ENCODE measurements at regions not wholly inside any gene's neighbourhood (a gene's known extent, or its start where the extent isn't known, plus 50 kb on each side); places are given as distances from the start of the nearest gene placed in this dataset.
A peak's percentile ranks its signal among the peaks of the same experiment; 100 is the strongest.

DNA sequence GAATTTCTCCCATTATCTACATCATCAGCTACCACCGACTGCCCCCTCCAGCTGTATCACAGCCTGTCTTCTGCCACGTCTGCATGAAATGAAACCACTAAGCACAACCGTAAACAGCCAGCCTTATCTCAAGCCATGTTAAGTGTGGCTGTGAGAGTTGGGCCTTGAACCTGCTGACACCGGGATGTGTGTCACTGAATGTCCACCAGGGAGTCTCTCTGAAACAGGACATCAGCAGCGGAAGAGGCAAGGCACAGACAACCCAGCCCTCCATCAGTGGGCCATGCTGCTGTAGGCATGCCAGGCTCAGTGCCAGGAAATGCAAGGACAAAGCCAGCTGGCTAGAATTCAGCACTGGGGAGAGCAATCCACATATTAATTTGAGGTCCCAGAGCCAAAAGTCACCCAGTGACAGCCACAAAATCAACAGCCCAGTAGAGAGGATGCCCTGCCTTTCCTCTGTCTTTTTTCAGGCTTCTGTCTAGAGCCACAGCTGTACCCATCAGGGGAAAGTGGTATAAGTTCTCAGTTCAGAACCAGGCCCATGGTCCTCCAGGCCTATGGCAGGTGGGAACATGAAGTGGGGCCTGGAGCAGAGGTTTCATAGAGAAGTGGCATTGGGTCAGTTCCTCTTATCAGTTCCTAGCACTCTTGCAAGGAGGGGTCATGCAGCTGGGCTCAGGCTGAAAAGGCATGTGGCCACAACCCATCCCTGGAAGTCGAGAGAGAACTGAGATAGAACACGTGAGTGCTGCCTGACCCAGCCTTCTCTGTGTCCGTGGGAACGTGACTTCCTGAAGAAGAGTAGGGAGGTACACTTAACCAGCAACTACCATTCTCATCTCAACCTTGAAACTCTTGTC is 199.4 kb downstream of the ESM1 start:
- Mint-ChIP-seq H3K4me3 (no peak overlapping the region), H3K9me3 (peaks cover 18% of the 10 kb centered on the region), H3K27ac (no peak overlapping the region), H3K36me3 (ENCODE audit: low read depth) (no peaks in the 10 kb centered on the region; the same call in 2 of the 3 replicates), H3K4me1 (no peaks in the 10 kb centered on the region), H3K27me3 (ENCODE audit: insufficient read depth, low read depth, poor library complexity) (no peaks in the 10 kb centered on the region)
- Histone ChIP-seq H2AFZ (no peak overlapping the region), H3K79me2 (replicated peaks; ENCODE audit: insufficient read depth) (no peaks in the 10 kb centered on the region), H3K27me3 (ENCODE audit: insufficient read depth) (no peaks in the 10 kb centered on the region), H3K27ac (ENCODE audit: low read depth) (no peak overlapping the region), H3K9me2 (ENCODE audit: insufficient read depth) (no peaks in the 10 kb centered on the region; the same call in 1 of the 2 replicates), H3F3A (replicated peaks; ENCODE audit: low read depth) (no peaks in the 10 kb centered on the region), H4K20me1 (replicated peaks; ENCODE audit: insufficient read depth) (no peaks in the 10 kb centered on the region), H3K4me1 (ENCODE audit: insufficient read depth) (no peaks in the 10 kb centered on the region), H3K4me2 (no peak overlapping the region), H3K4me3 (no peak overlapping the region), H3K36me3 (ENCODE audit: insufficient read depth) (no peaks in the 10 kb centered on the region)
- TF ChIP-seq STAT1 (IDR thresholded peaks at IDR 0.05; ENCODE audit: unreplicated experiment) (no peak), NANOG (IDR thresholded peaks at IDR 0.05; ENCODE audit: borderline replicate concordance) (no peak), JUNB (IDR thresholded peaks at IDR 0.05; ENCODE audit: unreplicated experiment) (no peak), CREB1 (CRISPR knock-in tag; IDR thresholded peaks at IDR 0.05; ENCODE audit: low read depth) (no peak), EZH2phosphoT487 (IDR thresholded peaks at IDR 0.05; ENCODE audit: unreplicated experiment) (no peak), POLR2AphosphoS5 (IDR thresholded peaks at IDR 0.05; ENCODE audit: low read depth) (no peak)
- TF ChIP-seq, protein P1, sequence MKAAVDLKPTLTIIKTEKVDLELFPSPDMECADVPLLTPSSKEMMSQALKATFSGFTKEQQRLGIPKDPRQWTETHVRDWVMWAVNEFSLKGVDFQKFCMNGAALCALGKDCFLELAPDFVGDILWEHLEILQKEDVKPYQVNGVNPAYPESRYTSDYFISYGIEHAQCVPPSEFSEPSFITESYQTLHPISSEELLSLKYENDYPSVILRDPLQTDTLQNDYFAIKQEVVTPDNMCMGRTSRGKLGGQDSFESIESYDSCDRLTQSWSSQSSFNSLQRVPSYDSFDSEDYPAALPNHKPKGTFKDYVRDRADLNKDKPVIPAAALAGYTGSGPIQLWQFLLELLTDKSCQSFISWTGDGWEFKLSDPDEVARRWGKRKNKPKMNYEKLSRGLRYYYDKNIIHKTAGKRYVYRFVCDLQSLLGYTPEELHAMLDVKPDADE (IDR thresholded peaks at IDR 0.05) = no peak
- TF ChIP-seq, protein P2, sequence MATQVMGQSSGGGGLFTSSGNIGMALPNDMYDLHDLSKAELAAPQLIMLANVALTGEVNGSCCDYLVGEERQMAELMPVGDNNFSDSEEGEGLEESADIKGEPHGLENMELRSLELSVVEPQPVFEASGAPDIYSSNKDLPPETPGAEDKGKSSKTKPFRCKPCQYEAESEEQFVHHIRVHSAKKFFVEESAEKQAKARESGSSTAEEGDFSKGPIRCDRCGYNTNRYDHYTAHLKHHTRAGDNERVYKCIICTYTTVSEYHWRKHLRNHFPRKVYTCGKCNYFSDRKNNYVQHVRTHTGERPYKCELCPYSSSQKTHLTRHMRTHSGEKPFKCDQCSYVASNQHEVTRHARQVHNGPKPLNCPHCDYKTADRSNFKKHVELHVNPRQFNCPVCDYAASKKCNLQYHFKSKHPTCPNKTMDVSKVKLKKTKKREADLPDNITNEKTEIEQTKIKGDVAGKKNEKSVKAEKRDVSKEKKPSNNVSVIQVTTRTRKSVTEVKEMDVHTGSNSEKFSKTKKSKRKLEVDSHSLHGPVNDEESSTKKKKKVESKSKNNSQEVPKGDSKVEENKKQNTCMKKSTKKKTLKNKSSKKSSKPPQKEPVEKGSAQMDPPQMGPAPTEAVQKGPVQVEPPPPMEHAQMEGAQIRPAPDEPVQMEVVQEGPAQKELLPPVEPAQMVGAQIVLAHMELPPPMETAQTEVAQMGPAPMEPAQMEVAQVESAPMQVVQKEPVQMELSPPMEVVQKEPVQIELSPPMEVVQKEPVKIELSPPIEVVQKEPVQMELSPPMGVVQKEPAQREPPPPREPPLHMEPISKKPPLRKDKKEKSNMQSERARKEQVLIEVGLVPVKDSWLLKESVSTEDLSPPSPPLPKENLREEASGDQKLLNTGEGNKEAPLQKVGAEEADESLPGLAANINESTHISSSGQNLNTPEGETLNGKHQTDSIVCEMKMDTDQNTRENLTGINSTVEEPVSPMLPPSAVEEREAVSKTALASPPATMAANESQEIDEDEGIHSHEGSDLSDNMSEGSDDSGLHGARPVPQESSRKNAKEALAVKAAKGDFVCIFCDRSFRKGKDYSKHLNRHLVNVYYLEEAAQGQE (IDR thresholded peaks at IDR 0.05; ENCODE audit: unreplicated experiment) = no peak
- DNase-seq (ENCODE audit: low spot score) = no peak
- ATAC-seq = no peak

DNA sequence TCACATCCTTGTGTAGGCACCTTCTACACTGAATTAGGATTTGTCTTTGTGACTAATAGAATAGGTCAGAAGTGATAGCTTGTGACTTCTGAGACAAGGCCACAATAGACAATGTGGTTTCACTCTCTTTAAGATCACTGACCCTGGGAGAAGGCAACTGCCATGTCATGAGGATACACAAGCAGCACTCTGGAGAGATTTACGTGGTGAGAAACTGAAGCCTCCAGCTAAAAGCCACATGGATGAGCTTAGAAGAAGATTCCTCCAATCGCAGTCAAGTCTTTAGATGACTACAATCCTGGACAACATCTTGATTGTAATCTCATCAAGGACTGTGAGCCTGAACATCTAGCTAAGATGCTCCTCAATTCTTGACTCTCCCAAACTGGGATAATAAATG is 206.6 kb downstream of the ESM1 start:
- no peak for ATAC-seq
- 0 out of 2 replicates have a peak overlapping the region, but pooled peaks have one; percentile 32 for H2AFZ ChIP-seq
- TF ChIP-seq CREB1 (CRISPR knock-in tag; IDR thresholded peaks at IDR 0.05; ENCODE audit: low read depth) = no peak
- no peak for TF ChIP-seq POLR2AphosphoS5 (IDR thresholded peaks at IDR 0.05; ENCODE audit: low read depth)
- TF ChIP-seq, protein P3, sequence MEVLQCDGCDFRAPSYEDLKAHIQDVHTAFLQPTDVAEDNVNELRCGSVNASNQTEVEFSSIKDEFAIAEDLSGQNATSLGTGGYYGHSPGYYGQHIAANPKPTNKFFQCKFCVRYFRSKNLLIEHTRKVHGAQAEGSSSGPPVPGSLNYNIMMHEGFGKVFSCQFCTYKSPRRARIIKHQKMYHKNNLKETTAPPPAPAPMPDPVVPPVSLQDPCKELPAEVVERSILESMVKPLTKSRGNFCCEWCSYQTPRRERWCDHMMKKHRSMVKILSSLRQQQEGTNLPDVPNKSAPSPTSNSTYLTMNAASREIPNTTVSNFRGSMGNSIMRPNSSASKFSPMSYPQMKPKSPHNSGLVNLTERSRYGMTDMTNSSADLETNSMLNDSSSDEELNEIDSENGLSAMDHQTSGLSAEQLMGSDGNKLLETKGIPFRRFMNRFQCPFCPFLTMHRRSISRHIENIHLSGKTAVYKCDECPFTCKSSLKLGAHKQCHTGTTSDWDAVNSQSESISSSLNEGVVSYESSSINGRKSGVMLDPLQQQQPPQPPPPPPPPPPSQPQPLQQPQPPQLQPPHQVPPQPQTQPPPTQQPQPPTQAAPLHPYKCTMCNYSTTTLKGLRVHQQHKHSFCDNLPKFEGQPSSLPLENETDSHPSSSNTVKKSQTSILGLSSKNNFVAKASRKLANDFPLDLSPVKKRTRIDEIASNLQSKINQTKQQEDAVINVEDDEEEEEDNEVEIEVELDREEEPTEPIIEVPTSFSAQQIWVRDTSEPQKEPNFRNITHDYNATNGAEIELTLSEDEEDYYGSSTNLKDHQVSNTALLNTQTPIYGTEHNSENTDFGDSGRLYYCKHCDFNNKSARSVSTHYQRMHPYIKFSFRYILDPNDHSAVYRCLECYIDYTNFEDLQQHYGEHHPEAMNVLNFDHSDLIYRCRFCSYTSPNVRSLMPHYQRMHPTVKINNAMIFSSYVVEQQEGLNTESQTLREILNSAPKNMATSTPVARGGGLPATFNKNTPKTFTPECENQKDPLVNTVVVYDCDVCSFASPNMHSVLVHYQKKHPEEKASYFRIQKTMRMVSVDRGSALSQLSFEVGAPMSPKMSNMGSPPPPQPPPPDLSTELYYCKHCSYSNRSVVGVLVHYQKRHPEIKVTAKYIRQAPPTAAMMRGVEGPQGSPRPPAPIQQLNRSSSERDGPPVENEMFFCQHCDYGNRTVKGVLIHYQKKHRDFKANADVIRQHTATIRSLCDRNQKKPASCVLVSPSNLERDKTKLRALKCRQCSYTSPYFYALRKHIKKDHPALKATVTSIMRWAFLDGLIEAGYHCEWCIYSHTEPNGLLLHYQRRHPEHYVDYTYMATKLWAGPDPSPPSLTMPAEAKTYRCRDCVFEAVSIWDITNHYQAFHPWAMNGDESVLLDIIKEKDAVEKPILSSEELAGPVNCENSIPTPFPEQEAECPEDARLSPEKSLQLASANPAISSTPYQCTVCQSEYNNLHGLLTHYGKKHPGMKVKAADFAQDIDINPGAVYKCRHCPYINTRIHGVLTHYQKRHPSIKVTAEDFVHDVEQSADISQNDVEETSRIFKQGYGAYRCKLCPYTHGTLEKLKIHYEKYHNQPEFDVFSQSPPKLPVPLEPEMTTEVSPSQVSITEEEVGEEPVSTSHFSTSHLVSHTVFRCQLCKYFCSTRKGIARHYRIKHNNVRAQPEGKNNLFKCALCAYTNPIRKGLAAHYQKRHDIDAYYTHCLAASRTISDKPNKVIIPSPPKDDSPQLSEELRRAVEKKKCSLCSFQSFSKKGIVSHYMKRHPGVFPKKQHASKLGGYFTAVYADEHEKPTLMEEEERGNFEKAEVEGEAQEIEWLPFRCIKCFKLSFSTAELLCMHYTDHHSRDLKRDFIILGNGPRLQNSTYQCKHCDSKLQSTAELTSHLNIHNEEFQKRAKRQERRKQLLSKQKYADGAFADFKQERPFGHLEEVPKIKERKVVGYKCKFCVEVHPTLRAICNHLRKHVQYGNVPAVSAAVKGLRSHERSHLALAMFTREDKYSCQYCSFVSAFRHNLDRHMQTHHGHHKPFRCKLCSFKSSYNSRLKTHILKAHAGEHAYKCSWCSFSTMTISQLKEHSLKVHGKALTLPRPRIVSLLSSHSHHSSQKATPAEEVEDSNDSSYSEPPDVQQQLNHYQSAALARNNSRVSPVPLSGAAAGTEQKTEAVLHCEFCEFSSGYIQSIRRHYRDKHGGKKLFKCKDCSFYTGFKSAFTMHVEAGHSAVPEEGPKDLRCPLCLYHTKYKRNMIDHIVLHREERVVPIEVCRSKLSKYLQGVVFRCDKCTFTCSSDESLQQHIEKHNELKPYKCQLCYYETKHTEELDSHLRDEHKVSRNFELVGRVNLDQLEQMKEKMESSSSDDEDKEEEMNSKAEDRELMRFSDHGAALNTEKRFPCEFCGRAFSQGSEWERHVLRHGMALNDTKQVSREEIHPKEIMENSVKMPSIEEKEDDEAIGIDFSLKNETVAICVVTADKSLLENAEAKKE (CRISPR knock-in tag; IDR thresholded peaks at IDR 0.05) = no peak
- no peak for TF ChIP-seq EZH2 (IDR thresholded peaks at IDR 0.05; ENCODE audit: low read depth, unreplicated experiment)

More for the DNA sequence above, 206.6 kb downstream of the ESM1 start:
- Mint-ChIP-seq H3K27ac (no peak overlapping the region), H3K4me3 (no peak overlapping the region), H3K9me3 (peaks cover 14% of the 10 kb centered on the region), H3K36me3 (ENCODE audit: low read depth) (no peaks in the 10 kb centered on the region), H3K4me1 (no peaks in the 10 kb centered on the region), H3K27me3 (ENCODE audit: insufficient read depth, low read depth, poor library complexity) (no peaks in the 10 kb centered on the region)
- peaks cover 4% of the 10 kb centered on the region; the same call in 1 of the 2 replicates for H3K9me2 ChIP-seq (ENCODE audit: insufficient read depth)
- H3K4me1 ChIP-seq (ENCODE audit: insufficient read depth) = no peaks in the 10 kb centered on the region
- H3K27me3 ChIP-seq (ENCODE audit: insufficient read depth) = no peaks in the 10 kb centered on the region
- no peaks in the 10 kb centered on the region for H3K79me2 ChIP-seq (replicated peaks; ENCODE audit: insufficient read depth)
- H3K27ac ChIP-seq (ENCODE audit: low read depth) = no peak overlapping the region
- H3K4me2 ChIP-seq = no peak overlapping the region
- H3F3A ChIP-seq (replicated peaks; ENCODE audit: low read depth) = no peaks in the 10 kb centered on the region
- no peaks in the 10 kb centered on the region for H4K20me1 ChIP-seq (replicated peaks; ENCODE audit: insufficient read depth)
- H3K36me3 ChIP-seq (ENCODE audit: insufficient read depth) = no peaks in the 10 kb centered on the region
- H3K4me3 ChIP-seq = no peak overlapping the region
- DNase-seq (ENCODE audit: low spot score) = no peak

Measured in GM23338 (cell line).